Iris pigment epithelial cell (primary cell): ENCODE measurements at regions not wholly inside any gene's neighbourhood (a gene's known extent, or its start where the extent isn't known, plus 50 kb on each side); places are given as distances from the start of the nearest gene placed in this dataset.
A peak's percentile ranks its signal among the peaks of the same experiment; 100 is the strongest.
"Not testable (repeated sequence)": the region's sequence is repeated elsewhere in the genome, so short reads cannot be mapped to it uniquely, and the experiment has no call there.

Source experiments
- DNase-seq: peaks from one replicate; pipeline ENCODE4 v3.0.0-alpha.2; 2011; ENCODE audit warnings: low read depth

- no peak for DNase-seq
These were observed 62.0 kb downstream of the CAVIN4 start for GRCh38 chr9:100639854-100640253.

GRCh38 chr9:100640447-100641050 lies 62.7 kb downstream of the CAVIN4 start:
- no peak for DNase-seq

DNA sequence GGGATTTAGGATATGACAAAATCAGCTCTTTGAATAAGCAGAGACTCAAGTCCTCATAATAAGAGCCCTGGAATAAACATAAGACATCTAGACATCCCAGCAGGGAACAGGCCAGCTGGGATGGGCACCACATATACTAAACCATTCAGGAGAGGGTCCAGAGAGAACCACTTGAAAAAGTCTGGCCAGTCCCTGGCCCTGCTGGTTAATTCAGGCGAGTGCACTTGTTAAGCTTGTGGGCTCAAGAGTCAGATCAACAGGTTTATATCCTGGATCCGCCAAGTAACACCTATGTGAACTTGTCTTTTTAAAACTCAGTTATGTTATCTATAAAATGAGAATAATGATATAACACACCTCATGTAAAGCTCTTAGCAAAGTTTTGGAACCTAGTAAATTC lies 63.3 kb downstream of the CAVIN4 start:
- no peak for DNase-seq

DNA sequence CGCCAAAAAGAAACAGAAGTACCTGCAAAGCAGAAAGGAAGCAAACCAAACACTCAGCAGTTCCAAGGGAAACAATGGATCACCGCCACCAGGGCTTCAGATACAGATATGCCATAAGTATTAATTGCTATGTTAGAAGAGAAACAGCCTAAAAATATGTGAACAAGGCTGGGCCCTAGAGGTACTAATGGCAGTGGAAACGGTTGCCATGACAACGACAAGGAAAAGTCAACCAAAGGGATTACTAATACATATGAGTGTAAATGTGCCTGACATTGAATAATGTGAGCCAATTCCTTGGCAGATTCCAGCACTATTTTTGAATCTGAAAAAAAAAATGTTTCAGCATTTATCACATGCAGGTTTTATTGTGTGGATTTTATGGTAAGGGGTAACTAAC lies 75.0 kb downstream of the CAVIN4 start:
- no peak for DNase-seq

- no peak for DNase-seq
These were observed 75.9 kb downstream of the CAVIN4 start for GRCh38 chr9:100653643-100654334.

GRCh38 chr9:100656851-100657250 lies 79.0 kb downstream of the CAVIN4 start:
- not testable (repeated sequence) for DNase-seq

DNA sequence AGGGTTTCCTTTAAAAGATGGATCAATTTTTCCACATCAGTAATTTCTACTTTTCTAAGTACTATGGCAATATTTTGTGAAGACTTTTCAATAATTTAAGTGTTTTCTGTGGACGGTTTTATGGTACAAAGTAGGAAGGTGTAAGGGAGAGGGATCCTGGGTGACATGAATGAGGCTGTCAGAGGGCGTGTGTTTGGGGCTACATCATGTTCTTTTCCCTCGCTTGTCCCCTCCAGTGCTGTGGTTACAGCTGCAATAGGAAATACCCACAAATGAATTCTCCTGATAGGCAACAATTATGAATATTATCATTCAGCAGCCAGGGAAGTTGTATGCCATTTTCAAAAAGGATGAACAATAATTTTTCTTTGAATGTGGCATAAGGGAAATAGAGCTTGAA lies 83.8 kb downstream of the CAVIN4 start:
- DNase-seq: no peak

GRCh38 chr9:100662122-100662521 lies 84.2 kb downstream of the CAVIN4 start:
- no peak for DNase-seq

DNA sequence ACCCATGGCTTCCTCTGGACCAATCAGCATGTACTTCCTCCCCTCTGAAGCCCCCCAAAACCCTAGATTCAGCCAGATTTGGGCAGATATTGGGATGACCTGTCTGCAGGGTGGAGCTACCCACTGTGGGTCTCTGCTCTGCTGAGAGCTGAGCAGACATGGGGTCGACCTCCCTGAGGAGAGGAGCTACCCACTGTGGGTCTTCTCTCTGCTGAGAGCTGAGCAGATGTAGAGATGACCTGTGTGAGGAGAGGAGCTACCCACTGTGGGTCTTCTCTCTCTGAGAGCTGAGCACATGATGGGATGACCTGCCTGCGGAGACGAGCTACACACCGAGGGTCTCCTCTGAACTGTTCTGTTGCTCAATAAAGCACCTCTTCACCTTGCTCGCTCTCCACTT lies 89.6 kb downstream of the CAVIN4 start:
- DNase-seq: no peak

GRCh38 chr9:100668024-100668423 lies 90.1 kb downstream of the CAVIN4 start:
- DNase-seq: no peak

- DNase-seq: no peak
These were observed 92.1 kb downstream of the CAVIN4 start for GRCh38 chr9:100669968-100670367.

GRCh38 chr9:100670719-100671118 lies 92.8 kb downstream of the CAVIN4 start:
- no peak for DNase-seq

- DNase-seq: no peak
These were observed 94.0 kb downstream of the CAVIN4 start for GRCh38 chr9:100671898-100672297.

DNA sequence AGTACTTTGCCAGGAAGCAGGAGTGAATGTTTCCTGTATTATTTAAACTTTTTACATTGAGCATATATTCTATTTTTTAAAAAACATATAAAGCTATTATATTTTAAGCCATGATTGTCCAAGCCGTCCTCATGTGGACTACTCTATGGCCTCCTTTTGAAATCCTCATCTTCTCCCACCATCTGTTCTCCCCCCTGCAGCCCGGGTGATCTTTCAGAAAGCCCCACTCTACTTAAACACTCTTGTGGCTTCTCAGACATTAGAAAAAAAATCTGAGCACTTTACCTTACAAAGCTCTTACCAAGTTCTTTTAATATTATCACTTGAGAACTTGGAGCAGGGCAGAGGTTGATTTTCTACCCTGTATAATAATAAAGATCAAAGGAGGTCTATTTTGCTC lies 95.4 kb downstream of the CAVIN4 start:
- no peak for DNase-seq

DNA sequence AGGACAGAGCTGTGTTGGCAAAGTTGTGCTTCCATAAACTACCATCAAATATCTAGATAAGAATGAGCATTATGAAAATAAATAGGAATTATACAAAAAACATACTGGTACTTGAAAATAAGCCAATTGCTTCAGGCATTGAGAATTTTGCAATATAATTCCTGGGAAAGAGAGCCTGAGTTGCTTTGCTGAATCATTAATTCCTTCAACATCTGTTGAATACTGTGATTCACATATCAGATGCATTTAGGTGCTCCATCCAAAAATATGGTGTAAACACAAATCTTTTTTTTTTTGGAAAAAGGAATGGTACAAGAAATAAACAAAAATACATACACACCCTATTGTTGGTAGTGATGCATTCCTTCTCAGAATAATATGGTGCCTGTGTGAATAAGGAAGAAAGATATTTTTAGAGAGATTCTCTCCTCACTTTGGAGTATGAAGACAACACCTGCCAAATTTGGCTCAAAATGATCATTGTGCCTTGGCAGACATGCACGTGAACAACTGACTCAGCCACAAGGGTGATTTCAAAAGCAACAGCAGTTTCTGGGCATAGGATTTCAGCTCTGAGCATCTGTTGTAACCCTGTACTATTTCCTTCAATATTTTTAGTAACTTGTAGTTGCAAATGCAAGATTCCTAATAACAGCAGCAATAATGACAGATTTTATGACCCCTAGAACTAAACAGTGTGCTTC lies 96.7 kb downstream of the CAVIN4 start:
- no peak for DNase-seq

- no peak for DNase-seq
These were observed 102.0 kb downstream of the CAVIN4 start for GRCh38 chr9:100679834-100680233.

GRCh38 chr9:100686420-100686819 lies 108.5 kb downstream of the CAVIN4 start:
- no peak for DNase-seq

GRCh38 chr9:100689635-100690034 lies 111.8 kb downstream of the CAVIN4 start:
- DNase-seq: no peak

DNA sequence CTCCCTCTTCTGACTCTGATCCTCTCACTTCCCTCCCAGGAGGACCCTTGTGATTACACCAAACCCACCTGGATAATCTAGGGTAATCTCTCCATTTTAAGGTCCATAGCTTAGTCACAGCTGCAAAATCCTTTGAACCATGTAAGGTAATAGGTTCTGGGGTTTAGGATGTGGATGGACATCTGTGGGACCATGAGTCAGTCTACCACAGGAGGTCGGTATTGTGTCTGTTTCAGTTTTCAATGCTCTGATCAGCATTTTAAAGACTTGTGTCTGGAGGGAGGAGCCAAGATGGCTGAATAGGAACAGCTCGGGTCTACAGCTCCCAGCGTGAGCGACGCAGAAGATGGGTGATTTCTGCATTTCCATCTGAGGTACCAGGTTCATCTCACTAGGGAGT lies 112.6 kb downstream of the CAVIN4 start:
- no peak for DNase-seq

- DNase-seq: no peak
These were observed 119.5 kb downstream of the CAVIN4 start for GRCh38 chr9:100697339-100697738.

DNA sequence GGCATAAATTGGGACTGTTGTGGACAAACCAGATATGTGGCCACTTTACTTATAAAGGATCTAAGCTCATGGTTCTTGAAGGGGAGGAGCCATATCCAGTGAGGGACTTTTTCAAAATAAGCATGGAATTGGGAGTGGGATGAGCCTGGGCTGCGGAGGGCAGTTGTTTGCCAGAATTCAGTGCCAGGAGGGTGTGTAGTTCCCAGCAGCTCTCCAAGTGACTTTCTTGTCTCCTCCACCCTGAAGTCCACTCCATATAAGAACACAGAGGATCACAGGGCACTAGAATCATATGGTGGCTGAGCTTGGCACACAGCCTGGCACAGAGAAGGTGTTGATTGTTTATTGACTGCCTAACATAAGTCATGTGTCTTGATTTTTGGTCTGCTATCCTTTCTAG lies 121.1 kb downstream of the CAVIN4 start:
- DNase-seq: no peak

GRCh38 chr9:100699668-100700067 lies 121.8 kb downstream of the CAVIN4 start:
- DNase-seq: no peak

GRCh38 chr9:100700689-100701318 lies 122.9 kb downstream of the CAVIN4 start:
- DNase-seq: peak; percentile 21
